PFSK-1 (cell line): ENCODE measurements at regions not wholly inside any gene's neighbourhood (a gene's known extent, or its start where the extent isn't known, plus 50 kb on each side); places are given as distances from the start of the nearest gene placed in this dataset.

Source experiments
- FOXP2 ChIP-seq: optimal IDR thresholded peaks from 2 replicates; pipeline ENCODE3; 2011; ENCODE audit warnings: borderline replicate concordance, control low read depth, inconsistent platforms; ENCODE audit not compliant: insufficient read depth; ENCODE audit errors: extremely low read length, extremely low read depth
- POLR2AphosphoS5 ChIP-seq: IDR thresholded peaks from 2 replicates; pipeline ENCODE4 v1.6.1; 2012; ENCODE audit warnings: low read depth, mild to moderate bottlenecking, control low read depth, low read length, moderate library complexity
- REST ChIP-seq, 2 experiments: IDR thresholded peaks; 2 replicates each; pipeline versions ENCODE4 v1.6.1 to v1.8.0; 2011 to 2012; ENCODE audit warnings: low read depth in 2 of 2, low read length in 2 of 2, control low read depth in 1 of 2, inconsistent platforms in 1 of 2, mild to moderate bottlenecking in 1 of 2, moderate library complexity in 1 of 2; ENCODE audit not compliant: insufficient read depth in 1 of 2
- SIN3A ChIP-seq: IDR thresholded peaks from 2 replicates; pipeline ENCODE4 v1.6.1; 2012; ENCODE audit warnings: mild to moderate bottlenecking, low read length, moderate library complexity, borderline replicate concordance; ENCODE audit not compliant: insufficient read depth
- TAF1 ChIP-seq: IDR thresholded peaks from 2 replicates; pipeline ENCODE4 v1.6.1; 2012; ENCODE audit warnings: low read length, control low read depth, borderline replicate concordance; ENCODE audit not compliant: insufficient read depth

DNA sequence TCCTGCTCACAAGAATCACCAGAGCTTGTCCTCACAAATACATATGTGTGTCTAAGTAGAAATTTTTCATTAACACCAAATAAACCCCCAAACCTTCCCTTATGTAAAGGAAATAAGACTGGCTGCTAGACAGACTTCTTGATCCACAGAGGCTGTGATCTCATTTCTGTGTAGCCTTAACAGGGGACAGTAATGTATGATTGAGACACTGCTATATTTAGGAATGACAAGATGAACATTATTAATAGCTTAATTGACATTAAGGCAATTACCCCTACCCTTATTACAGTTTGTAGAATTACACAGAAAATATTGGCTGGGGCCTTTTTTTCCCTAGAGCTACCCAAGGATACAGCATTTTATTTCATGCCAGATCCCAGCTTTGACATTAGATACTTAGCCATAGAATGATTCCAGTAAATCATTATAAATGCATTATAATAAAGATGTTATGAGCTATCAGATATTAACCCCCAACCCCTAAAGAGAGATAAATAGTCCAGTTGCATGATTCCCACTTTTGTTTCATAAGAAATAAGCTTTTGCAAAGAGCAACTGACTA lies 392.1 kb upstream of the HNRNPA3 start:
- TF ChIP-seq REST (IDR thresholded peaks at IDR 0.05; ENCODE audit: insufficient read depth in 1 of 2, low read depth in 2 of 2, low read length in 2 of 2) (no peak), FOXP2 (no peak), POLR2AphosphoS5 (no peak), SIN3A (no peak), TAF1 (no peak)

DNA sequence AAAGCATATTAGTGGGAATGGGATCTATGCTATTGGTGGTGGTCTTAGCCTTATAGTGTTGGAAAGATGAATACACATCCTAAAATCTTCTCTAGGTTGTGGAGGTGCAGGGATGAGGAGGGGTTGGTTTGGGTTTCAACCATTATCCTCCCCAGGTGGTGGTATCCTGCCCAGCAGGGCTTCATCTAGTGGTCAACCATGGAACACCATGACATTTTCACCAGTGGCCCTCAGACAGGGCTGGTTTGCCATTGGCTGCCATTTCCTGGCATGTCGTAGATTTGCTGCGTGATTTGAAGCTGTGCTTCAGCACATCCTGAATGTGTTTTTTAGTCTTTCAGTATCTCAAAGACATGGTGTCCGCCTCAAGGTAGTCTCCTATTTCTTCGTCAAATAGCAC lies 391.2 kb upstream of the HNRNPA3 start:
- TF ChIP-seq SIN3A = no peak
- no peak for TF ChIP-seq FOXP2
- TF ChIP-seq TAF1 = no peak
- no peak for TF ChIP-seq POLR2AphosphoS5
- TF ChIP-seq REST (IDR thresholded peaks at IDR 0.05; ENCODE audit: insufficient read depth in 1 of 2, low read depth in 2 of 2, low read length in 2 of 2) = no peak

DNA sequence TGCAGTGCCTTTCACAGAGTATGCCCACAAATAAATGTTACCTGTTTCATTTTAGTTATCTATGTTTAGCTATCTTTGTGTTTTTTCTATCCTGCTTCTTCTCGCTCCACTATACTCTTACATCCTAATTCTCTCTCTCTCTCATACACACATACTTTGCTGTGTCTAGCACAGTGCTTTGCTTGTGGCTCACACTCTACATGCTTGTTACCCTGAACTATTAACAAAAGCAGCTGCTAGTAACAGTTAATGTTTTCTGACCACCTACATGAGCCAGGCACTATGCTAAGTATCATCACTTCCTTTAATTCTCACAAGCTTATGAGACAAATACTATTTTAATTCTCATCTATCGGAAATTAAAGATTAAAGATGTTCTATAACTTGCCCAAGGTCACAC lies 390.5 kb upstream of the HNRNPA3 start:
- no peak for TF ChIP-seq TAF1
- TF ChIP-seq REST (IDR thresholded peaks at IDR 0.05; ENCODE audit: insufficient read depth in 1 of 2, low read depth in 2 of 2, low read length in 2 of 2) = no peak
- TF ChIP-seq POLR2AphosphoS5 = no peak
- no peak for TF ChIP-seq SIN3A
- no peak for TF ChIP-seq FOXP2

- TF ChIP-seq REST (IDR thresholded peaks at IDR 0.05; ENCODE audit: insufficient read depth in 1 of 2, low read depth in 2 of 2, low read length in 2 of 2) (no peak), POLR2AphosphoS5 (no peak)
These were observed 386.2 kb upstream of the HNRNPA3 start for GRCh38 chr2:176826356-176826755.

GRCh38 chr2:176826984-176827668 lies 385.5 kb upstream of the HNRNPA3 start:
- TF ChIP-seq TAF1 (no peak), POLR2AphosphoS5 (no peak), FOXP2 (no peak), SIN3A (no peak), REST (IDR thresholded peaks at IDR 0.05; ENCODE audit: insufficient read depth in 1 of 2, low read depth in 2 of 2, low read length in 2 of 2) (no peak)
